ENCODE measurements at regions not wholly inside any gene's neighbourhood (a gene's known extent, or its start where the extent isn't known, plus 50 kb on each side); places are given as distances from the start of the nearest gene placed in this dataset.

DNA sequence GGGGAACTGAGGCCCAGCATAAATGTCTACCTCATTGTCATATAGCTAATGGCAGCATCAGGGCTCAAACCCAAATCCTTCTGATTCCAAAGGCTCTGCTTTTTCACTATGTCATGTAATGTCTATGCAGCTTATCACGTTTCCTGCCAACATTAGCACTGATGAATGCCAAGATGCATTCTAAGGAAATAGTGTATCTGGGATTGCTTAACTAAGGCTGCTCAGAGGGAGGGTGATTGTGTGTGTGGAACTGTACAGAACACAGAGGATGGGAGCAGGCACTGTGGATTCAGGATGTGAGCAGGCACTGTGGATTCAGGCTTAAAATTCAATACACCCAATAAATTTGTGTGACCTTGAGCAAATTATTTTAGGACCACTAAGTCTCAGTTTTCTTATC, 456.4 kb upstream of the DEPDC1 start:
- TF ChIP-seq CTCF (IDR thresholded peaks at IDR 0.05), result no peak
- no peak for TF ChIP-seq POLR2A (IDR thresholded peaks at IDR 0.05)
